HepG2 (cell line): ENCODE measurements at regions not wholly inside any gene's neighbourhood (a gene's known extent, or its start where the extent isn't known, plus 50 kb on each side); places are given as distances from the start of the nearest gene placed in this dataset.

ENCODE experiments used
- ATAC-seq: fragments of 200-7000 bp; cut with Tn5 transposase; 3 replicates; pipeline ENCODE4 v1.9.1; 2020; ENCODE audit warnings: mild to moderate bottlenecking, moderate library complexity
- BruUV-seq: library from RNA; stranded (reverse); fragments of 400-500 nt; replicated peaks from 2 replicates; lab custom pipeline; 2021; lab: Mats Ljungman, UMichigan
- CTCF ChIA-PET: fragments of 300-600 bp; formaldehyde crosslinking; extraction: SDS; loops from one replicate; lab custom pipeline; 2021; ENCODE audit warnings: low total read pairs, inconsistent platforms, low intra/inter-chr PET ratio; lab: Yijun Ruan, JAX
- POLR2A ChIA-PET: fragments of 350-600 bp; sonication (Branson Sonifier 250); formaldehyde crosslinking; loops from one replicate; lab custom pipeline; 2020; ENCODE audit warnings: antibody characterized with exemption, inconsistent platforms; lab: Yijun Ruan, JAX
- DNase-seq: peaks from one replicate; pipeline ENCODE4 v3.0.0-alpha.2; 2015; ENCODE audit warnings: low spot score
- FAIRE-seq: peaks from 3 replicates; lab custom pipeline; 2011; peaks lifted over from hg19 to GRCh38; lab: Jason Lieb, UNC
- H2AFZ ChIP-seq: one replicate; pipeline ENCODE4 v1.6.1; 2011; ENCODE audit warnings: low read length, inconsistent platforms
- H3K27ac ChIP-seq: fragments of 300-600 bp; 3 replicates; pipeline ENCODE4 v1.8.0; 2011; ENCODE audit warnings: mixed run types, mild to moderate bottlenecking, mixed read lengths, low read length, inconsistent platforms; ENCODE audit not compliant: insufficient read depth; ENCODE audit errors: extremely low read length
- H3K27me3 ChIP-seq, 2 experiments: fragments of 200-600 bp in 1 of 2; 2 replicates in 1 of 2; 3 replicates in 1 of 2; pipeline versions ENCODE4 v1.6.0 to v1.8.0; 2011; ENCODE audit warnings: low read length in 2 of 2, mild to moderate bottlenecking in 2 of 2, moderate library complexity in 2 of 2, inconsistent platforms in 1 of 2; ENCODE audit not compliant: insufficient read depth in 2 of 2, control insufficient read depth in 1 of 2
- H3K36me3 ChIP-seq, 2 experiments: fragments of 200-600 bp in 1 of 2; replicated peaks in 1 of 2; 2 replicates in 1 of 2; 3 replicates in 1 of 2; pipeline versions ENCODE4 v1.5.1 to v1.8.0; 2011; ENCODE audit warnings: low read length in 2 of 2, inconsistent platforms in 1 of 2; ENCODE audit not compliant: insufficient read depth in 2 of 2, control insufficient read depth in 1 of 2
- H3K4me1 ChIP-seq: 2 replicates; pipeline ENCODE4 v1.5.1; 2012; ENCODE audit warnings: low read length, inconsistent platforms; ENCODE audit not compliant: insufficient read depth
- H3K4me2 ChIP-seq: 2 replicates; pipeline ENCODE4 v1.6.0; 2011; ENCODE audit warnings: low read depth, low read length, inconsistent platforms
- H3K4me3 ChIP-seq, 3 experiments: fragments of 200-600 bp in 1 of 3; sonication (generic), shearing (Covaris generic) in 1 of 3; replicated peaks in 1 of 3; 2 replicates each; pipeline ENCODE4 v1.5.1; 2011 to 2016; ENCODE audit warnings: low read length in 3 of 3, inconsistent platforms in 2 of 3, low read depth in 2 of 3, mild to moderate bottlenecking in 2 of 3, control low read depth in 1 of 3, mixed read lengths in 1 of 3; ENCODE audit not compliant: insufficient read depth in 1 of 3
- H3K79me2 ChIP-seq: one replicate; pipeline ENCODE4 v1.6.1; 2011; ENCODE audit warnings: low read length, inconsistent platforms; ENCODE audit not compliant: insufficient read depth
- H3K9ac ChIP-seq: 2 replicates; pipeline ENCODE4 v1.6.0; 2011; ENCODE audit warnings: mild to moderate bottlenecking, low read depth, low read length, inconsistent platforms; ENCODE audit not compliant: insufficient read depth
- H3K9me3 ChIP-seq: 2 replicates; pipeline ENCODE4 v1.5.1; 2012; ENCODE audit warnings: mild to moderate bottlenecking, low read length
- H4K20me1 ChIP-seq: 2 replicates; pipeline ENCODE4 v1.6.0; 2011; ENCODE audit warnings: inconsistent platforms, mild to moderate bottlenecking, low read length, moderate library complexity; ENCODE audit not compliant: insufficient read depth
- BRD4 ChIP-seq: sonication (generic); formaldehyde crosslinking; IDR thresholded peaks from 2 replicates; pipeline ENCODE4 v1.4.0; 2020; ENCODE audit warnings: missing genetic modification reagents
- EP300 ChIP-seq, 3 experiments: sonication (generic) in 1 of 3; formaldehyde crosslinking in 1 of 3; IDR thresholded peaks; 2 replicates each; pipeline versions ENCODE4 v1.5.1 to v1.6.1; 2011 to 2020; ENCODE audit warnings: low read depth in 2 of 3, low read length in 2 of 3, borderline replicate concordance in 1 of 3, improper control_type of control experiment in 1 of 3, mild to moderate bottlenecking in 1 of 3, missing genetic modification reagents in 1 of 3, moderate library complexity in 1 of 3
- HOXA9 ChIP-seq: sonication (generic); formaldehyde crosslinking; IDR thresholded peaks from 2 replicates; pipeline ENCODE4 v1.8.1; 2022; ENCODE audit warnings: missing genetic modification reagents, mild to moderate bottlenecking, moderate library complexity, borderline replicate concordance
- MNT ChIP-seq: fragments of 450-650 bp; IDR thresholded peaks from 2 replicates; pipeline ENCODE4 v1.6.1; 2016
- RFXANK ChIP-seq: IDR thresholded peaks from 2 replicates; pipeline ENCODE4 v1.6.1; 2016
- SP1 ChIP-seq, 2 experiments: fragments of 450-650 bp in 1 of 2; sonication (generic) in 1 of 2; formaldehyde crosslinking in 1 of 2; IDR thresholded peaks; 2 replicates each; pipeline versions ENCODE4 v1.4.0 to v1.6.1; 2016 to 2020; ENCODE audit warnings: missing genetic modification reagents in 1 of 2
- SRSF1 ChIP-seq: fragments of 200-400 bp; formaldehyde crosslinking; optimal IDR thresholded peaks from 2 replicates; pipeline ENCODE3; 2017; ENCODE audit warnings: mild to moderate bottlenecking, low read depth, low read length, moderate library complexity
- YEATS4 ChIP-seq: sonication (generic); formaldehyde crosslinking; IDR thresholded peaks from 2 replicates; pipeline ENCODE4 v1.4.0; 2020; ENCODE audit warnings: missing genetic modification reagents, borderline replicate concordance
- ZNF432 ChIP-seq: sonication (generic); formaldehyde crosslinking; IDR thresholded peaks from 2 replicates; pipeline ENCODE4 v1.5.0; 2020; ENCODE audit warnings: missing genetic modification reagents, mild to moderate bottlenecking, borderline replicate concordance
- WGBS: methylation state at CpG from one replicate; pipeline ENCODE4 v1.1.6; 2017; ENCODE audit warnings: low lambda C conversion rate; 5-methylcytosine and 5-hydroxymethylcytosine counted together
- in situ Hi-C: cut with HindIII; loops from 2 replicates; pipeline ENCODE4 v1.10.0; 2017; ENCODE audit warnings: low pct_unique_long_range_greater_than_20kb; ENCODE audit not compliant: extremely low pct_ligation_motif_present
- intact Hi-C: fragments of 100-400 bp; cut with micrococcal nuclease; formaldehyde crosslinking; loops from one replicate; pipeline ENCODE4 v1.10.0; 2022; ENCODE audit not compliant: unreplicated experiment

- in situ Hi-C loops (no loop called here), intact Hi-C loops (no loop called here)
- Histone ChIP-seq H4K20me1 (no peaks in the 10 kb centered on the region), H3K4me3 (no peak overlapping the region), H3K9me3 (peaks cover 10% of the 10 kb centered on the region; the same call in 1 of the 2 replicates), H3K27ac (no peak overlapping the region), H3K9ac (no peak overlapping the region), H3K27me3 (no peaks in the 10 kb centered on the region), H3K4me2 (no peak overlapping the region), H3K79me2 (no peaks in the 10 kb centered on the region), H2AFZ (no peak overlapping the region), H3K4me1 (no peaks in the 10 kb centered on the region), H3K36me3 (no peaks in the 10 kb centered on the region)
- DNase-seq (no peak), FAIRE-seq (no peak), ATAC-seq (no peak)
- ChIA-PET CTCF (no interaction called here), POLR2A (no interaction called here)
- no peak for TF ChIP-seq SP1 (IDR thresholded peaks at IDR 0.05)
- TF ChIP-seq SP1 (CRISPR knock-in tag; IDR thresholded peaks at IDR 0.05), result no peak
- TF ChIP-seq YEATS4, result no peak
- no peak for TF ChIP-seq ZNF432 (CRISPR knock-in tag)
- TF ChIP-seq EP300 (IDR thresholded peaks at IDR 0.05; ENCODE audit: low read depth in 2 of 2, low read length in 2 of 2), result no peak
- no peak for TF ChIP-seq EP300 (CRISPR knock-in tag; IDR thresholded peaks at IDR 0.05; ENCODE audit: borderline replicate concordance)
- TF ChIP-seq BRD4 (CRISPR knock-in tag), result no peak
- no TSS peak for BruUV-seq
These were observed 459.7 kb upstream of the EPHA6 start for GRCh38 chr3:96354742-96355141.

GRCh38 chr3:96361241-96361640 is 453.2 kb upstream of the EPHA6 start:
- TF ChIP-seq RFXANK (CRISPR knock-in tag), result no peak
- no peak for TF ChIP-seq HOXA9 (CRISPR knock-in tag)
- no peak for TF ChIP-seq SRSF1
- peak; percentile 91 for TF ChIP-seq MNT
- no peak overlapping the region for H3K4me3 ChIP-seq
- FAIRE-seq (no peak), DNase-seq (no peak), ATAC-seq (no peak)
- H3K27me3 ChIP-seq, result no peaks in the 10 kb centered on the region
- H3K36me3 ChIP-seq, result no peaks in the 10 kb centered on the region
- CTCF ChIA-PET, result no interaction called here
- POLR2A ChIA-PET, result no interaction called here
- intact Hi-C loops (no loop called here), in situ Hi-C loops (no loop called here)
- no peaks in the 10 kb centered on the region for H3K4me1 ChIP-seq
- H2AFZ ChIP-seq, result no peak overlapping the region
- no peak overlapping the region for H3K9ac ChIP-seq
- no peak overlapping the region for H3K27ac ChIP-seq
- no peak overlapping the region for H3K4me2 ChIP-seq
- 5% methylated on average over 1 of the region's 1 CpG for WGBS
- BruUV-seq, result no TSS peak
- no peaks in the 10 kb centered on the region for H3K79me2 ChIP-seq
- no peaks in the 10 kb centered on the region for H4K20me1 ChIP-seq
- H3K9me3 ChIP-seq, result peaks cover 8% of the 10 kb centered on the region; the same call in 1 of the 2 replicates
